ENCODE measurements at regions not wholly inside any gene's neighbourhood (a gene's known extent, or its start where the extent isn't known, plus 50 kb on each side); places are given as distances from the start of the nearest gene placed in this dataset.

- H3K36me3 Mint-ChIP-seq (ENCODE audit: unreplicated experiment) = no peaks in the 10 kb centered on the region
- H3K27me3 Mint-ChIP-seq (ENCODE audit: unreplicated experiment) = no peaks in the 10 kb centered on the region
- H3K4me1 Mint-ChIP-seq (ENCODE audit: unreplicated experiment) = peaks cover 41% of the 10 kb centered on the region
- peak overlapping the region; percentile 36 for H3K27ac Mint-ChIP-seq (ENCODE audit: unreplicated experiment)
- DNase-seq (ENCODE audit: extremely low spot score, unreplicated experiment) = no peak
- no peak overlapping the region for H3K4me3 Mint-ChIP-seq (ENCODE audit: unreplicated experiment)
- H3K9me3 Mint-ChIP-seq (ENCODE audit: unreplicated experiment) = peaks cover 7% of the 10 kb centered on the region
- TF ChIP-seq CTCF (IDR thresholded peaks at IDR 0.05) = no peak
These were observed 162.3 kb downstream of the PSMG1 start for GRCh38 chr21:39020751-39021477.

GRCh38 chr21:39018730-39019129, 164.5 kb downstream of the PSMG1 start:
- Mint-ChIP-seq H3K4me1 (ENCODE audit: unreplicated experiment) (peaks cover 48% of the 10 kb centered on the region), H3K27ac (ENCODE audit: unreplicated experiment) (no peak overlapping the region), H3K27me3 (ENCODE audit: unreplicated experiment) (no peaks in the 10 kb centered on the region), H3K4me3 (ENCODE audit: unreplicated experiment) (no peak overlapping the region), H3K36me3 (ENCODE audit: unreplicated experiment) (no peaks in the 10 kb centered on the region), H3K9me3 (ENCODE audit: unreplicated experiment) (no peaks in the 10 kb centered on the region)
- no peak for DNase-seq (ENCODE audit: extremely low spot score, unreplicated experiment)
- TF ChIP-seq CTCF (IDR thresholded peaks at IDR 0.05) = no peak

DNA sequence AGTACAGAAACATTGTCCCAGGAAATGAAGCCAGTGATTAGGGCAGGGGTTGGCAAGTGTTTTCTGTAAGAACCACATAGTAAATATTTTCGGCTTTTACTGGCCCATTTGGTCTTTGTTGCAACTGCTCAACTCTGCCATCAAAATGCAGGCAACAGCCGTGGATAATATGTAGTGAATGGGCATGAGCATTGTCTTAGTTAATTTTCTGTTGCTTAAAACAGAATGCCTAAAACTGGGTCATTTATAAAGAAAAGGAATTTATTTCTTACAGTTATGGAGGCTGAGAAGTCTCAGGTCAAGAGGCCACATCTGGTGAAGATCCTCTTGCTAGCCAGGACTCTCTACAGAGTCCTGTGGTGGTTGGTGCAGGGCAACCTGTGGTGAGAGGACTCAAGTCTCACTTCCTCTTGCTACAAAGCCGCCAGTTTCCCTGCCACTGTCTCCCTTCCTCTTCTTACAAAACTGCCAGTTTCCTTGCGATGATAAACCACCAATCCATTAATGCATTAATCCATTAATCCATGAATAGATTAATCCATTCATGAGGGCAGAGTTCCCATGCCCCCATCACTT, 166.4 kb downstream of the PSMG1 start:
- H3K27ac Mint-ChIP-seq (ENCODE audit: unreplicated experiment) = no peak overlapping the region
- TF ChIP-seq CTCF (IDR thresholded peaks at IDR 0.05) = no peak
- no peaks in the 10 kb centered on the region for H3K27me3 Mint-ChIP-seq (ENCODE audit: unreplicated experiment)
- no peak overlapping the region for H3K4me3 Mint-ChIP-seq (ENCODE audit: unreplicated experiment)
- no peaks in the 10 kb centered on the region for H3K36me3 Mint-ChIP-seq (ENCODE audit: unreplicated experiment)
- peaks cover 34% of the 10 kb centered on the region for H3K4me1 Mint-ChIP-seq (ENCODE audit: unreplicated experiment)
- DNase-seq (ENCODE audit: extremely low spot score, unreplicated experiment) = no peak
- no peaks in the 10 kb centered on the region for H3K9me3 Mint-ChIP-seq (ENCODE audit: unreplicated experiment)

DNA sequence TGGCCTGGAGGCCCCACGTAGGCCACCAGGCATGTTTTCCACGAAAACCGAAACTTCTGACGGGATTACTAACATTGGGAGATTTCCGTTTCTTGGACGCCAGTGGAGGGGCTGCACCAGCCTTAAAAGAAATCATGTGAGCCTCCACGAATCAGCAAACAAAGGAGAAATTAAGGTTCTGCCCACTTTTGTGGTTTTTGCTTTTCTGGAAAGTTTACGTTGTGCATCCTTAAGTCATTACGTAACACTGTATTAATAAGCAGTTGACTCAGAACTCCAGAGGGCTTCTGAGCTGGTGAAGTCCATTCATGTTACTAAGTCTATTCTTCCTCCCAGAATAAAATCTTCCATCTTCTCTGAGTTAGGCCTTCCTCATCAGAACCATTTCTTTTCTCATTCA, 168.5 kb downstream of the PSMG1 start:
- H3K36me3 Mint-ChIP-seq (ENCODE audit: unreplicated experiment) = no peaks in the 10 kb centered on the region
- H3K27me3 Mint-ChIP-seq (ENCODE audit: unreplicated experiment) = no peaks in the 10 kb centered on the region
- H3K9me3 Mint-ChIP-seq (ENCODE audit: unreplicated experiment) = no peaks in the 10 kb centered on the region
- no peak for TF ChIP-seq CTCF (IDR thresholded peaks at IDR 0.05)
- peaks cover 18% of the 10 kb centered on the region for H3K4me1 Mint-ChIP-seq (ENCODE audit: unreplicated experiment)
- no peak overlapping the region for H3K27ac Mint-ChIP-seq (ENCODE audit: unreplicated experiment)
- no peak for DNase-seq (ENCODE audit: extremely low spot score, unreplicated experiment)
- H3K4me3 Mint-ChIP-seq (ENCODE audit: unreplicated experiment) = no peak overlapping the region

DNA sequence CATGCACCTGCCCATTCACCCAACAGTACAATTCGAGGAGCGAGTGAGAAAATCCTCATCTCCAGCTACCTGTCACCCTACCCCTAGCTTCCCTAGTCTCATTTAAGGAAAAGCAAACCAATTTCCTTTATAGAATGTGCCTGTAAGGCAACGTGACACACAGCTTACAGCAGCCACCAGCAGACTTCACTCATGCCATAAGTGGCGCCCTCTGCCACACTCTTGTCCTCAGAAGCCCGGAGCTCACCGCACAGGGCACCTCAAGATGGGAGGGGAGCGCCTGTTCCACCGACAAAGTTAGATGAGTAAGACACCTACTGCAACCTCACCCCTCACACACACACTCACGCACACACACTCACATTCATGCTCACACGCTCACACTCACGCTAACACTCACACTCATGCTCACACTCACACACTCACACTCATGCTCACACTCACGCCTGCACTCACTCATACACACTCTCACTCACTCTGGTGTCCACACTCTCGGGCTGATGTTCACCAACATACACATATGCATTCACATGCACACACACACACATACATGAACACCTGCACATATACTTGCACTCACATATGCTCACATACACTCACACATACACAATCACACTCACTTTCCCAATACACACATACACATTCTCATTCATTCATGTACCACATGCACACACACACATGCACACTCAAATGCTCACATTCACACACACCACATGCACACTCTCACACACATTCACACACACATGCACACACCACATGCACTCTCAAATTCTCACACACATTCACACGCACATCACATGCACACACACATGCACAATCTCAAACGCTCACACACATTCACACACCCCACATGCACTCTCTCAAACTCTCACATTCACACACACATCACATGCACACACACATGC, 170.7 kb downstream of the PSMG1 start:
- H3K27me3 Mint-ChIP-seq (ENCODE audit: unreplicated experiment) = no peaks in the 10 kb centered on the region
- H3K9me3 Mint-ChIP-seq (ENCODE audit: unreplicated experiment) = no peaks in the 10 kb centered on the region
- H3K4me3 Mint-ChIP-seq (ENCODE audit: unreplicated experiment) = no peak overlapping the region
- no peak for DNase-seq (ENCODE audit: extremely low spot score, unreplicated experiment)
- peaks cover 20% of the 10 kb centered on the region for H3K4me1 Mint-ChIP-seq (ENCODE audit: unreplicated experiment)
- H3K27ac Mint-ChIP-seq (ENCODE audit: unreplicated experiment) = no peak overlapping the region
- no peaks in the 10 kb centered on the region for H3K36me3 Mint-ChIP-seq (ENCODE audit: unreplicated experiment)
- TF ChIP-seq CTCF (IDR thresholded peaks at IDR 0.05) = no peak

Measured in osteocyte (in vitro differentiated cells).